ENCODE measurements at regions not wholly inside any gene's neighbourhood (a gene's known extent, or its start where the extent isn't known, plus 50 kb on each side); places are given as distances from the start of the nearest gene placed in this dataset.
"Not testable (repeated sequence)": the region's sequence is repeated elsewhere in the genome, so short reads cannot be mapped to it uniquely, and the experiment has no call there.

DNA sequence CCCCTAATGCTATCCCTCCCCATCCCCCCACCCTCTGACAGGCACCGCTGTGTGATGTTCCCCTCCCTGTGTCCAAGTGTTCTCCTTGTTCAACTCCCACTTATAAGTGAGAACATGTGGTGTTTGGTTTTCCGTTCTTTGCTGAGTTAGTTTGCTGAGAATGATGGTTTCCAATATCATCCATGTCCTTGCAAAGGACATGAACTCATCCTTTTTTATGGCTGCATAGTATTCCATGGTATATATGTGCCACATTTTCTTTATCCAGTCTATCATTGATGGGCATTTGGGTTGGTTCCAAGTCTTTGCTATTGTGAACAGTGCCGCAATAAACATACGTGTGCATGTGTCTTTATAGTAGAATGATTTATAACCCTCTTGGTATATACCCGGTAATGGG, 98.2 kb downstream of the EBLN1 start:
- TF ChIP-seq, protein P1, sequence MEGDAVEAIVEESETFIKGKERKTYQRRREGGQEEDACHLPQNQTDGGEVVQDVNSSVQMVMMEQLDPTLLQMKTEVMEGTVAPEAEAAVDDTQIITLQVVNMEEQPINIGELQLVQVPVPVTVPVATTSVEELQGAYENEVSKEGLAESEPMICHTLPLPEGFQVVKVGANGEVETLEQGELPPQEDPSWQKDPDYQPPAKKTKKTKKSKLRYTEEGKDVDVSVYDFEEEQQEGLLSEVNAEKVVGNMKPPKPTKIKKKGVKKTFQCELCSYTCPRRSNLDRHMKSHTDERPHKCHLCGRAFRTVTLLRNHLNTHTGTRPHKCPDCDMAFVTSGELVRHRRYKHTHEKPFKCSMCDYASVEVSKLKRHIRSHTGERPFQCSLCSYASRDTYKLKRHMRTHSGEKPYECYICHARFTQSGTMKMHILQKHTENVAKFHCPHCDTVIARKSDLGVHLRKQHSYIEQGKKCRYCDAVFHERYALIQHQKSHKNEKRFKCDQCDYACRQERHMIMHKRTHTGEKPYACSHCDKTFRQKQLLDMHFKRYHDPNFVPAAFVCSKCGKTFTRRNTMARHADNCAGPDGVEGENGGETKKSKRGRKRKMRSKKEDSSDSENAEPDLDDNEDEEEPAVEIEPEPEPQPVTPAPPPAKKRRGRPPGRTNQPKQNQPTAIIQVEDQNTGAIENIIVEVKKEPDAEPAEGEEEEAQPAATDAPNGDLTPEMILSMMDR (IDR thresholded peaks at IDR 0.05) = not testable (repeated sequence)
- TF ChIP-seq POLR2A, EP300 (IDR thresholded peaks at IDR 0.05): not testable (repeated sequence)
